Body of pancreas (tissue), 4 donors: ENCODE measurements at regions not wholly inside any gene's neighbourhood (a gene's known extent, or its start where the extent isn't known, plus 50 kb on each side); places are given as distances from the start of the nearest gene placed in this dataset.
"Not testable (repeated sequence)": the region's sequence is repeated elsewhere in the genome, so short reads cannot be mapped to it uniquely, and the experiment has no call there.

Experiments
- POLR2A ChIP-seq, 3 donors: fragments of 450-650 bp; IDR thresholded peaks; one replicate each; pipeline ENCODE4 v1.6.1; 2016; ENCODE audit warnings: antibody characterized with exemption in 3 of 3, mild to moderate bottlenecking in 2 of 3
- TF ChIP-seq, protein P1 (sequence below), 7 experiments: fragments of 450-650 bp in 4 of 7; fragments of 200-600 bp in 3 of 7; sonication (generic) in 3 of 7; IDR thresholded peaks; one replicate each; pipeline ENCODE4 v1.5.1; 2016 to 2019; ENCODE audit warnings: antibody characterized with exemption in 7 of 7

DNA sequence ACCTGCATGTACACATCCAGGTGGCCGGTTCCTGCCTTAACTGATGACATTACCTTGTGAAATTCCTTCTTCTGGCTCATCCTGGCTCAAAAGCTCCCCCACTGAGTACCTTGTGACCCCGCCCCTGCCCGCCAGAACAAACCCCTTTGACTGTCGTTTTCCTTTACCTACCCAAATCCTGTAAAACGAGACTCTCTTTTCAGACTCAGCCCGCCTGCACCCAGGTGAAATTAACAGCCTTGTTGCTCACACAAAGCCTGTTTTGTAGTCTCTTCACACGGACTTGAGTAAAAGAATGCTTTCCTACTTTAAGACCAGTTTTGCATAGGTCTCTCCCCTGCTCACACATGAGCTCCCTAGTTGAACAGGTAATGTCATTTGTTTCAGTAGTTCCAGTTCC lies 667.4 kb upstream of the GBE1 start:
- TF ChIP-seq POLR2A (IDR thresholded peaks at IDR 0.05): not testable (repeated sequence)
- TF ChIP-seq, protein P1, sequence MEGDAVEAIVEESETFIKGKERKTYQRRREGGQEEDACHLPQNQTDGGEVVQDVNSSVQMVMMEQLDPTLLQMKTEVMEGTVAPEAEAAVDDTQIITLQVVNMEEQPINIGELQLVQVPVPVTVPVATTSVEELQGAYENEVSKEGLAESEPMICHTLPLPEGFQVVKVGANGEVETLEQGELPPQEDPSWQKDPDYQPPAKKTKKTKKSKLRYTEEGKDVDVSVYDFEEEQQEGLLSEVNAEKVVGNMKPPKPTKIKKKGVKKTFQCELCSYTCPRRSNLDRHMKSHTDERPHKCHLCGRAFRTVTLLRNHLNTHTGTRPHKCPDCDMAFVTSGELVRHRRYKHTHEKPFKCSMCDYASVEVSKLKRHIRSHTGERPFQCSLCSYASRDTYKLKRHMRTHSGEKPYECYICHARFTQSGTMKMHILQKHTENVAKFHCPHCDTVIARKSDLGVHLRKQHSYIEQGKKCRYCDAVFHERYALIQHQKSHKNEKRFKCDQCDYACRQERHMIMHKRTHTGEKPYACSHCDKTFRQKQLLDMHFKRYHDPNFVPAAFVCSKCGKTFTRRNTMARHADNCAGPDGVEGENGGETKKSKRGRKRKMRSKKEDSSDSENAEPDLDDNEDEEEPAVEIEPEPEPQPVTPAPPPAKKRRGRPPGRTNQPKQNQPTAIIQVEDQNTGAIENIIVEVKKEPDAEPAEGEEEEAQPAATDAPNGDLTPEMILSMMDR (IDR thresholded peaks at IDR 0.05): not testable (repeated sequence)
